ENCODE measurements at regions not wholly inside any gene's neighbourhood (a gene's known extent, or its start where the extent isn't known, plus 50 kb on each side); places are given as distances from the start of the nearest gene placed in this dataset.

DNA sequence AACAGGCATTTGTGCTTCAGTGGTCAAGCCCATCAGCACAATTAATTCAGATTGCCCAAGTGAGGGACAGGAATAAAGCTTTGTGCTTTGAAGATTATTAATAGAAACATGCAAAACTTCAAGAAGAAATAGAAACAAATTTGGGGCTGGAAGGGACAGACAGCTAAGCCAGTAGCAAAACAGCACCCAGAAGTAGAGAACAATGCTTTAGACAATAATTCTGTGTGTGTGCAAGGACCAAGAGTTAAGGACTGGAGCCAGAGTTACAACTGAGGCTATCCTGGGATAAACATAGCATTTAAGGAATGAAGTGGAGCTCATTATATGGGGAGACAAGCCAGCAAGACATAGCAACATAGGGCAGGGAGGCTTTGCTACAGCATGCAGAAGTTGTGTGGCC is 251.9 kb upstream of the DAB1 start:
- TF ChIP-seq, protein P1, sequence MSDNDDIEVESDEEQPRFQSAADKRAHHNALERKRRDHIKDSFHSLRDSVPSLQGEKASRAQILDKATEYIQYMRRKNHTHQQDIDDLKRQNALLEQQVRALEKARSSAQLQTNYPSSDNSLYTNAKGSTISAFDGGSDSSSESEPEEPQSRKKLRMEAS (IDR thresholded peaks at IDR 0.05): no peak
- no peak for TF ChIP-seq TAF1 (conservative IDR thresholded peaks at IDR 0.05)
- TF ChIP-seq, protein P2, sequence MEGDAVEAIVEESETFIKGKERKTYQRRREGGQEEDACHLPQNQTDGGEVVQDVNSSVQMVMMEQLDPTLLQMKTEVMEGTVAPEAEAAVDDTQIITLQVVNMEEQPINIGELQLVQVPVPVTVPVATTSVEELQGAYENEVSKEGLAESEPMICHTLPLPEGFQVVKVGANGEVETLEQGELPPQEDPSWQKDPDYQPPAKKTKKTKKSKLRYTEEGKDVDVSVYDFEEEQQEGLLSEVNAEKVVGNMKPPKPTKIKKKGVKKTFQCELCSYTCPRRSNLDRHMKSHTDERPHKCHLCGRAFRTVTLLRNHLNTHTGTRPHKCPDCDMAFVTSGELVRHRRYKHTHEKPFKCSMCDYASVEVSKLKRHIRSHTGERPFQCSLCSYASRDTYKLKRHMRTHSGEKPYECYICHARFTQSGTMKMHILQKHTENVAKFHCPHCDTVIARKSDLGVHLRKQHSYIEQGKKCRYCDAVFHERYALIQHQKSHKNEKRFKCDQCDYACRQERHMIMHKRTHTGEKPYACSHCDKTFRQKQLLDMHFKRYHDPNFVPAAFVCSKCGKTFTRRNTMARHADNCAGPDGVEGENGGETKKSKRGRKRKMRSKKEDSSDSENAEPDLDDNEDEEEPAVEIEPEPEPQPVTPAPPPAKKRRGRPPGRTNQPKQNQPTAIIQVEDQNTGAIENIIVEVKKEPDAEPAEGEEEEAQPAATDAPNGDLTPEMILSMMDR (IDR thresholded peaks at IDR 0.05; ENCODE audit: low read depth, low read length, missing input control): no peak
- TF ChIP-seq FOXA2 (IDR thresholded peaks at IDR 0.05): no peak
- TF ChIP-seq GABPA (IDR thresholded peaks at IDR 0.05 in 1 of 2, conservative IDR thresholded peaks at IDR 0.05 in 1 of 2): no peak
- no peak for TF ChIP-seq ATF3 (IDR thresholded peaks at IDR 0.05)
- TF ChIP-seq YY1 (IDR thresholded peaks at IDR 0.05): no peak
- TF ChIP-seq REST (IDR thresholded peaks at IDR 0.05): no peak
- TF ChIP-seq RXRA (IDR thresholded peaks at IDR 0.05): no peak
- TF ChIP-seq SP1 (IDR thresholded peaks at IDR 0.05): no peak
- no peak for TF ChIP-seq NR2F2 (IDR thresholded peaks at IDR 0.05)
- no peak for TF ChIP-seq ZBTB33 (IDR thresholded peaks at IDR 0.05)
- no peak for TF ChIP-seq HNF4A (conservative IDR thresholded peaks at IDR 0.05)
- no peak for TF ChIP-seq JUND (IDR thresholded peaks at IDR 0.05)
- TF ChIP-seq FOXA1 (IDR thresholded peaks at IDR 0.05): no peak
- TF ChIP-seq HNF4G (IDR thresholded peaks at IDR 0.05): no peak

DNA sequence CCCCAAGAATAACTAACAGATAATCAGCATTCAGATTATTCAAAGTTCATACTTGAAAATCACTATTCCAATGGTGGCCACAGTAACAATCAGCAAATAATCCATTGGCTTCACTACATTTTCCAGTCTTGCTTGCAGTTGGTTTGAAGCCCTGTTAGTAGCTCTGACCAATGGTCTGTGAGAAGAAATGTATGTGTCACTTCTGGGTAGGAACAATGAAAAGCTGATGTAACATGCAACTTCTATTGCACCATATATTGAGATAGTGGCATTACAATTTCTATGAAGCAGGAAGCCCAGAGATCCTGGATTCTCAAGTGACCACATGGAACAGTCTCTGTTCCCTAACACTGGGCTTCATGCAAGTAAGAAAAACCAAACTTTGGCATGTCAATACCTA is 250.9 kb upstream of the DAB1 start:
- no peak for DNase-seq (ENCODE audit: low spot score)
- Histone ChIP-seq H3K9ac (ENCODE audit: low read depth in 1 of 2, low read length in 2 of 2) (no peak overlapping the region), H3K9me3 (ENCODE audit: control insufficient read depth in 4 of 4, low read length in 3 of 4) (no peaks in the 10 kb centered on the region), H3K36me3 (ENCODE audit: control insufficient read depth in 4 of 4, insufficient read depth in 3 of 4, low read depth in 1 of 4, low read length in 3 of 4) (no peaks in the 10 kb centered on the region), H3K4me1 (ENCODE audit: control insufficient read depth in 4 of 4, insufficient read depth in 4 of 4, low read length in 3 of 4) (no peaks in the 10 kb centered on the region), H3K27ac (ENCODE audit: low read depth in 1 of 2, low read length in 2 of 2) (no peak overlapping the region), H3K27me3 (ENCODE audit: control insufficient read depth in 4 of 4, insufficient read depth in 4 of 4, low read length in 3 of 4) (no peaks in the 10 kb centered on the region), H3K4me3 (ENCODE audit: low read depth in 1 of 3, low read length in 3 of 3) (no peak overlapping the region)
- TF ChIP-seq HNF4G (IDR thresholded peaks at IDR 0.05) (no peak), SP1 (IDR thresholded peaks at IDR 0.05) (no peak), NR2F2 (IDR thresholded peaks at IDR 0.05) (no peak), GABPA (IDR thresholded peaks at IDR 0.05 in 1 of 2, conservative IDR thresholded peaks at IDR 0.05 in 1 of 2) (no peak), YY1 (IDR thresholded peaks at IDR 0.05) (no peak), RXRA (IDR thresholded peaks at IDR 0.05) (no peak), ATF3 (IDR thresholded peaks at IDR 0.05) (no peak), FOXA2 (IDR thresholded peaks at IDR 0.05) (no peak), TAF1 (conservative IDR thresholded peaks at IDR 0.05) (no peak)
- TF ChIP-seq, protein P2 (IDR thresholded peaks at IDR 0.05; ENCODE audit: low read depth, low read length, missing input control): no peak
- TF ChIP-seq, protein P1 (IDR thresholded peaks at IDR 0.05): no peak

More for the DNA sequence above, 251.9 kb upstream of the DAB1 start:
- H3K9me3 ChIP-seq (ENCODE audit: control insufficient read depth in 4 of 4, low read length in 3 of 4): no peaks in the 10 kb centered on the region
- no peak for DNase-seq (ENCODE audit: low spot score)
- H3K27me3 ChIP-seq (ENCODE audit: control insufficient read depth in 4 of 4, insufficient read depth in 4 of 4, low read length in 3 of 4): no peaks in the 10 kb centered on the region
- no peaks in the 10 kb centered on the region for H3K4me1 ChIP-seq (ENCODE audit: control insufficient read depth in 4 of 4, insufficient read depth in 4 of 4, low read length in 3 of 4)
- no peak overlapping the region for H3K9ac ChIP-seq (ENCODE audit: low read depth in 1 of 2, low read length in 2 of 2)
- H3K36me3 ChIP-seq (ENCODE audit: control insufficient read depth in 4 of 4, insufficient read depth in 3 of 4, low read depth in 1 of 4, low read length in 3 of 4): no peaks in the 10 kb centered on the region
- H3K4me3 ChIP-seq (ENCODE audit: low read depth in 1 of 3, low read length in 3 of 3): no peak overlapping the region
- H3K27ac ChIP-seq (ENCODE audit: low read depth in 1 of 2, low read length in 2 of 2): no peak overlapping the region

Data from liver (tissue), 7 donors.